GM12874 (cell line): ENCODE measurements at regions not wholly inside any gene's neighbourhood (a gene's known extent, or its start where the extent isn't known, plus 50 kb on each side); places are given as distances from the start of the nearest gene placed in this dataset.

Source experiments
- CTCF ChIP-seq: IDR thresholded peaks from 2 replicates; pipeline ENCODE4 v1.5.1; 2011; ENCODE audit warnings: low read depth, mild to moderate bottlenecking, control low read depth, low read length, moderate library complexity; ENCODE audit not compliant: insufficient read depth

DNA sequence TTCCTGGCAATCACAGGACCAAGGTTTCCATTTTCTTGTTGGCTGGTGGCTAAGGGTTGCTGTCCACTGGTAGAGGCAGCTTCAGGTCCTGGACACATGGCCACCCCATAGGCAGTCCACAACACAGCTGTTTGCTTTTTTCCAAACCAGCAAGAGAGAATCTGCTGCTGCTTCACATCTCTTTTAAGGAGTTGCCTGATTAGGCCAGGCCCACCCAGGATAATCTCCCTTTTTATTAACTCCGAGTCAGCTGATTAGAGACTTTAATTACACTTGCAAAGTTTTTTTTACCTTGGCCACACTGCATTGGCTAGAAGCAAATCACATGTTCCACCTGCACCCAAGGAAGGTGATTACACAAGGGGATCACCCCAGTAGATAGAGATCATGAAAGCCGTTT, 106.6 kb upstream of the IRX6 start:
- no peak for TF ChIP-seq CTCF

DNA sequence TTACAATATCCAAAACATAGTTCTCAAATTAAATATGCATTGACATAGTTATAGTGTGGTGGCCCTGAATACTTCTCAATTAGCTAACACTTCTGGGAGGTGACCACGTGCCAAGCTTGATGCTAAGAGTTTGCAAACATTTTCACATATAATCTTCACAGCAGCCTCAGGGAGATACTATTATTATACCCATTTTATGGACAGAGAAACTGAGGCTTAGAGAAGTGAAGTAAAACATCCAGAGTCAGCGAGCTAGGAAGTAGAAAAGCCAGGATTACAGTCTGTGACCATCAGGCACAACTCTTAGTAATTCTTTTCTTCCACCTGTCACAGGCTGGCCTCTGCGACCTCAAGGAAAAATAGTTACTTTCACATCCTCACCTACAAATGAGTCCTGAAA, 102.2 kb upstream of the IRX6 start:
- TF ChIP-seq CTCF = no peak

GRCh38 chr16:55222486-55222885, 101.5 kb upstream of the IRX6 start:
- TF ChIP-seq CTCF = no peak

GRCh38 chr16:55225972-55226542, 97.9 kb upstream of the IRX6 start:
- no peak for TF ChIP-seq CTCF

DNA sequence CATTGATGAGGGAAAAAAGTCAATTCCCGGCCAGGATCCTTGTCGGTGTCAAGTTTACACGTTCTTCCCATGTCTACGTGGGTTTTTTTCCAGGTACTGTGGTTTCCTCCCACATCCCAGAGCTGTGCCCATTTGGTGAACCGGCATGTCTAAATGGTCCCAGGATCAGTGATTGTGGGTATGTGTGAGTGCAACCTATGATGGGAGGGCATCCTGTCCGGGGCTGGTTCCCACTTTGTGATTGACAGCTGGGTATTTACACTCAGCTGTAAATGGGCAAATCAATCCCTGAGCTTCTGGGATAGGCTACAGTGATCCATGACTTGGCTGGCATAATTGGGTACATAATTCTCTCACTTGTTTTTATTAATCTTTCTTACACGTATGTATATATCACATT, 91.2 kb upstream of the IRX6 start:
- no peak for TF ChIP-seq CTCF

GRCh38 chr16:55233464-55233863, 90.5 kb upstream of the IRX6 start:
- no peak for TF ChIP-seq CTCF

- TF ChIP-seq CTCF = no peak
Observed at GRCh38 chr16:55236655-55237054, 87.3 kb upstream of the IRX6 start.
